Stimulated activated naive CD8-positive, alpha-beta T cell treated with anti-CD3 and anti-CD28 coated beads, Interleukin-15, Interleukin-2, amounts not matched to agents 100 ng/mL and 50 ng/mL, for 24 hours (primary cell): ENCODE measurements at regions not wholly inside any gene's neighbourhood (a gene's known extent, or its start where the extent isn't known, plus 50 kb on each side); places are given as distances from the start of the nearest gene placed in this dataset.

Experiments used
- H3K27ac Mint-ChIP-seq: one replicate; pipeline ENCODE4 v1.8.0; 2021; ENCODE audit warnings: mild to moderate bottlenecking, mixed read lengths
- H3K27me3 Mint-ChIP-seq: one replicate; pipeline ENCODE4 v1.8.0; 2021; ENCODE audit warnings: mixed read lengths
- H3K36me3 Mint-ChIP-seq: one replicate; pipeline ENCODE4 v1.8.0; 2021; ENCODE audit warnings: low read depth, mixed read lengths
- H3K4me1 Mint-ChIP-seq: one replicate; pipeline ENCODE4 v1.8.0; 2021; ENCODE audit warnings: low read depth, mixed read lengths
- H3K4me3 Mint-ChIP-seq: one replicate; pipeline ENCODE4 v1.8.0; 2021; ENCODE audit warnings: mild to moderate bottlenecking, mixed read lengths
- H3K9me3 Mint-ChIP-seq: one replicate; pipeline ENCODE4 v1.8.0; 2021; ENCODE audit warnings: mixed read lengths

DNA sequence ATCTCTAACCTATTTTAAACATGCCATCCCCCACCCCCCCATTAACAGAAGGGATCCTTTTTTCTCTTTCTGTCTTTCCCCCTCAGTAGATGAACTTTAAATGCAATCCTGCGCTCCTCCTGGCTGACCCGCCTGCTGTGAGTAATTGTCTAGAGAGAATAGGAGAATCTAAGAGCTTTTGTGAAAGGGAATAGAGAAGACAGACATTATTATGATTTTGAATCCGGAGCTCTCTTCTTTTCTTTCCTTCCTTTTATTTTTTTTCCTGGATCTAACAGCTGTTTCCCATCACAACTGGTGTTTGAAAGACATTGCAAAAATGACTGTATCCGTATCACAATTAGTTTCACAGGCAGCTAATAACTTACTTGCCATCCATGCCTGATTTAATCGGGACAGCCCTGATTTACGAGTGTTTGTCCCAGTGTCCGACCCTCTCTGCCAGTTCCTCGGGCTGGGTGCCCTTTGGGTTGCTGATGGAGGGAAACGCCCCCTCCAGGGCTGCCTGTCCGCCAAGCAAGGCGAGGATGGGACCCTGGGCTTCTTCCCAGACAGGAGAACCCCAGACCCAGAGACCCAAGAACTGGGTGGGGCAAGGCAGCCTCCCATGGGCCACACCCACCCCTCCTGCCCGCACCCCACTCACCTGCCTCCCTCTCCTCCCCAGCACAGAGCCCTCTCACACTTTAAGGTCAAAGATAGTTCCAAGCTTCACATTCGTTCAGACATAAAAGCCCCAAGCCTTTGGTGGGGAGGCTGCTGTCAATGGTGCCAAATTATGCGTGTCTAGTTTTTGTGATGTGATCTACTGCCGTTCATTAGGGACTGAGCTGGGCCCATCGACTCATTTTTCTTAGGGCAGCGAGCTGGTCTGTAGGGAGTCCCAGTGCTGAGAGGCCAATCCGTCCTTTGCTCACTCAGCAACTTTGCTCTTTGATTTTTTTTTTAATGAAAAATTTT, 231.7 kb downstream of the ZNF516 start:
- Mint-ChIP-seq H3K27ac (no peak overlapping the region), H3K9me3 (no peaks in the 10 kb centered on the region), H3K4me1 (no peaks in the 10 kb centered on the region), H3K4me3 (no peak overlapping the region), H3K27me3 (peaks cover 4% of the 10 kb centered on the region), H3K36me3 (no peaks in the 10 kb centered on the region)

- no peaks in the 10 kb centered on the region for H3K4me1 Mint-ChIP-seq
- no peaks in the 10 kb centered on the region for H3K36me3 Mint-ChIP-seq
- H3K27me3 Mint-ChIP-seq: peaks cover 4% of the 10 kb centered on the region
- no peak overlapping the region for H3K4me3 Mint-ChIP-seq
- H3K27ac Mint-ChIP-seq: no peak overlapping the region
- no peaks in the 10 kb centered on the region for H3K9me3 Mint-ChIP-seq
Measured at GRCh38 chr18:76260941-76261472, 234.0 kb downstream of the ZNF516 start.

GRCh38 chr18:76259711-76260110, 235.3 kb downstream of the ZNF516 start:
- H3K27ac Mint-ChIP-seq: no peak overlapping the region
- no peaks in the 10 kb centered on the region for H3K4me1 Mint-ChIP-seq
- no peak overlapping the region for H3K4me3 Mint-ChIP-seq
- H3K36me3 Mint-ChIP-seq: no peaks in the 10 kb centered on the region
- H3K27me3 Mint-ChIP-seq: peaks cover 4% of the 10 kb centered on the region
- H3K9me3 Mint-ChIP-seq: no peaks in the 10 kb centered on the region

GRCh38 chr18:76259096-76259495, 235.9 kb downstream of the ZNF516 start:
- Mint-ChIP-seq H3K9me3 (no peaks in the 10 kb centered on the region), H3K27me3 (peaks cover 4% of the 10 kb centered on the region), H3K4me3 (no peak overlapping the region), H3K27ac (no peak overlapping the region), H3K36me3 (no peaks in the 10 kb centered on the region), H3K4me1 (no peaks in the 10 kb centered on the region)

DNA sequence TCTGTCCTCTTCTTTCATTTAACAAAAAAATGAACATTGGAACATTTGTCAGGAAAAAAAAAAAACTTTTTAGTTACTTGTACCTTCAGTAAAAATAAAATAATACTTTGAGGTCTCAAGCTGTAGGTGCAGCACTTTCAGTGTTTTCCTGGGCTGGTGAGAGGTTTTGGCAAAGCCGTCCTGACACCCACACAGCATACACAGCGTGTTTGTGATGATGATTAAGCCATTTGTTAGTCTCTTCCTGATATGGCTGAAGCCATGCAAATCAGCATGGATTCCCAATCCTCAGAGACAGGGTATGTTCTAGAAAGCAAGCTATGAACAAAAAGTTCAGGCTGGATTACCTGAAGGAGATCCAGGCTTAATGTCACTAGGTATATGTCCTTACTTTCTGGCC, 236.8 kb downstream of the ZNF516 start:
- Mint-ChIP-seq H3K27me3 (peaks cover 4% of the 10 kb centered on the region), H3K4me1 (no peaks in the 10 kb centered on the region), H3K36me3 (no peaks in the 10 kb centered on the region), H3K9me3 (no peaks in the 10 kb centered on the region), H3K4me3 (no peak overlapping the region), H3K27ac (no peak overlapping the region)

DNA sequence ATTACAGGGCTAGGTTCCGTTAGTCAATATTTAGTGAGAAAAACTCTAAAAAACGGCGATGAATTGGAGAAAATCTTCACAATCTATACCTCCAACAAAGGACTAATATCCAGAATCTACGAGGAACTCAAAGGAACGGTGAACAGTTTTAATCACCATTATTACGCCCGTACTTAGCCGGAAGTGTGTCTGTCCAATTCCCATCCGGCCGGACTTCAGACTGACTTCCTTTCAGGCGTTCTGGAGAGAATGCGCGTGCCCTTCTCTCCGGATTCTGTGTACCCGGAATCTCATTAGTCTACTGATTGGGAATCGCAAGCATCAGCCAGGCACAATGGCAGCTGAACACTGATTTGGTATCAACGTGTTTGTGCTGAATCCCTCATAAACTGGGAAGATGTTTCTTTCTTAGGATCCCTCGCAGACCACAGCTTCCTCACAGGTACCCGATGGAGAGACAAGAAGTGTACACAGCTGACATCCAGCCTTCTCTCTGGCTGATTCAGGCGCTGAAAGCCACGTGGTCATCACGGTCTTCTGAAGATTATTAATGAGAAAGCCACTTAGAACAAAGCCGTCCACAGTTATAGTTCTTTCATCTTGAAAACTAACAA, 239.9 kb downstream of the ZNF516 start:
- Mint-ChIP-seq H3K27me3 (peaks cover 4% of the 10 kb centered on the region), H3K4me3 (no peak overlapping the region), H3K9me3 (no peaks in the 10 kb centered on the region), H3K36me3 (no peaks in the 10 kb centered on the region), H3K27ac (no peak overlapping the region), H3K4me1 (no peaks in the 10 kb centered on the region)

- peaks cover 4% of the 10 kb centered on the region for H3K27me3 Mint-ChIP-seq
- H3K4me3 Mint-ChIP-seq: no peak overlapping the region
- H3K9me3 Mint-ChIP-seq: no peaks in the 10 kb centered on the region
- H3K36me3 Mint-ChIP-seq: no peaks in the 10 kb centered on the region
- H3K4me1 Mint-ChIP-seq: no peaks in the 10 kb centered on the region
- H3K27ac Mint-ChIP-seq: no peak overlapping the region
Measured at GRCh38 chr18:76252880-76253279, 242.2 kb downstream of the ZNF516 start.

GRCh38 chr18:76252139-76252538, 242.9 kb downstream of the ZNF516 start:
- no peaks in the 10 kb centered on the region for H3K4me1 Mint-ChIP-seq
- no peak overlapping the region for H3K4me3 Mint-ChIP-seq
- peaks cover 4% of the 10 kb centered on the region for H3K27me3 Mint-ChIP-seq
- no peaks in the 10 kb centered on the region for H3K36me3 Mint-ChIP-seq
- no peak overlapping the region for H3K27ac Mint-ChIP-seq
- H3K9me3 Mint-ChIP-seq: no peaks in the 10 kb centered on the region

- Mint-ChIP-seq H3K4me3 (no peak overlapping the region), H3K4me1 (no peaks in the 10 kb centered on the region), H3K27me3 (peaks cover 4% of the 10 kb centered on the region), H3K36me3 (no peaks in the 10 kb centered on the region), H3K9me3 (no peaks in the 10 kb centered on the region), H3K27ac (no peak overlapping the region)
Measured at GRCh38 chr18:76251691-76252090, 243.4 kb downstream of the ZNF516 start.

GRCh38 chr18:76246590-76246989, 248.5 kb downstream of the ZNF516 start:
- Mint-ChIP-seq H3K4me1 (no peaks in the 10 kb centered on the region), H3K9me3 (no peaks in the 10 kb centered on the region), H3K36me3 (no peaks in the 10 kb centered on the region), H3K4me3 (no peak overlapping the region), H3K27me3 (no peaks in the 10 kb centered on the region), H3K27ac (no peak overlapping the region)

GRCh38 chr18:76234676-76235060, 260.4 kb downstream of the ZNF516 start:
- H3K9me3 Mint-ChIP-seq: peaks cover 9% of the 10 kb centered on the region
- peaks cover 10% of the 10 kb centered on the region for H3K27me3 Mint-ChIP-seq
- H3K4me3 Mint-ChIP-seq: no peak overlapping the region
- H3K36me3 Mint-ChIP-seq: no peaks in the 10 kb centered on the region
- no peaks in the 10 kb centered on the region for H3K4me1 Mint-ChIP-seq
- H3K27ac Mint-ChIP-seq: no peak overlapping the region

GRCh38 chr18:76233876-76234675, 261.0 kb downstream of the ZNF516 start:
- H3K4me3 Mint-ChIP-seq: no peak overlapping the region
- no peaks in the 10 kb centered on the region for H3K4me1 Mint-ChIP-seq
- no peak overlapping the region for H3K27ac Mint-ChIP-seq
- peaks cover 10% of the 10 kb centered on the region for H3K27me3 Mint-ChIP-seq
- H3K36me3 Mint-ChIP-seq: no peaks in the 10 kb centered on the region
- peaks cover 9% of the 10 kb centered on the region for H3K9me3 Mint-ChIP-seq

DNA sequence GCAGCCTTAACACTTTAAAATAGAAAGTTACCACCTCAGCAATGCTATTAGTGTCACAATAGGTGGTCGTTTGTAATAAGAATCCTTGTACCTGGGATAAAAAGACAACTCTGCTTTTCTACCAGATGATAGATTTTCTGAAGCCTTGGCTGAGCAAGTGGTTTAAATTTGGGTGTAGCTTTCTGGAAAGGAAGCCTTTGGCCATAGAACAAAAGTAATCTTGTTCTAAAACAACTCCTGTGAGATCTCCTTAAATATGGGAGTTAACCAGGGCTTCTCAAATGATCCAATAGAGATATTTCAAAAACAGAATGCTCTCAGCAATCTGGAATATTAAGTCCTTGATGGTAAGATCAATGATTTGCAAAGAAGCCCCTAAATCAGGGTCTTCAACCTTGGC, 261.6 kb downstream of the ZNF516 start:
- Mint-ChIP-seq H3K27me3 (peaks cover 10% of the 10 kb centered on the region), H3K36me3 (no peaks in the 10 kb centered on the region), H3K9me3 (peaks cover 9% of the 10 kb centered on the region), H3K4me3 (no peak overlapping the region), H3K27ac (no peak overlapping the region), H3K4me1 (no peaks in the 10 kb centered on the region)

GRCh38 chr18:76232779-76233178, 262.3 kb downstream of the ZNF516 start:
- Mint-ChIP-seq H3K9me3 (peaks cover 4% of the 10 kb centered on the region), H3K36me3 (no peaks in the 10 kb centered on the region), H3K4me3 (no peak overlapping the region), H3K27me3 (peaks cover 10% of the 10 kb centered on the region), H3K27ac (no peak overlapping the region), H3K4me1 (no peaks in the 10 kb centered on the region)

- no peaks in the 10 kb centered on the region for H3K4me1 Mint-ChIP-seq
- H3K27ac Mint-ChIP-seq: no peak overlapping the region
- no peak overlapping the region for H3K4me3 Mint-ChIP-seq
- H3K36me3 Mint-ChIP-seq: no peaks in the 10 kb centered on the region
- no peaks in the 10 kb centered on the region for H3K9me3 Mint-ChIP-seq
- peaks cover 10% of the 10 kb centered on the region for H3K27me3 Mint-ChIP-seq
Measured at GRCh38 chr18:76232010-76232409, 263.0 kb downstream of the ZNF516 start.
